Testis (tissue), 2 donors: ENCODE measurements at regions not wholly inside any gene's neighbourhood (a gene's known extent, or its start where the extent isn't known, plus 50 kb on each side); places are given as distances from the start of the nearest gene placed in this dataset.
A peak's percentile ranks its signal among the peaks of the same experiment; 100 is the strongest.

Experiments used
- DNase-seq: peaks from one replicate; pipeline ENCODE4 v3.0.0-alpha.2; 2019
- H3K27ac ChIP-seq, 2 donors: fragments of 200-600 bp; sonication (generic); one replicate each; pipeline ENCODE4 v1.5.1; 2019
- H3K27me3 ChIP-seq: fragments of 200-600 bp; sonication (generic); one replicate; pipeline ENCODE4 v1.5.1; 2019
- H3K36me3 ChIP-seq: fragments of 200-600 bp; sonication (generic); one replicate; pipeline ENCODE4 v1.5.1; 2017; ENCODE audit warnings: low read depth; ENCODE audit errors: missing control alignments
- H3K4me1 ChIP-seq: fragments of 200-600 bp; sonication (generic); one replicate; pipeline ENCODE4 v1.5.1; 2019
- H3K4me3 ChIP-seq, 2 donors: fragments of 200-600 bp; sonication (generic); one replicate each; pipeline ENCODE4 v1.5.1; 2017 to 2019
- H3K9me3 ChIP-seq: fragments of 200-600 bp; sonication (generic); one replicate; pipeline ENCODE4 v1.5.1; 2017
- CTCF ChIP-seq, 3 experiments: fragments of 450-650 bp in 2 of 3; fragments of 200-600 bp in 1 of 3; sonication (generic) in 1 of 3; IDR thresholded peaks; one replicate each; pipeline ENCODE4 v1.5.1; 2016 to 2019; ENCODE audit warnings: antibody characterized with exemption in 3 of 3, mild to moderate bottlenecking in 2 of 3, moderate library complexity in 1 of 3
- POLR2A ChIP-seq: fragments of 450-650 bp; IDR thresholded peaks from one replicate; pipeline ENCODE4 v1.6.1; 2017; ENCODE audit warnings: antibody characterized with exemption, mild to moderate bottlenecking, moderate library complexity
- WGBS, 2 donors: methylation state at CpG; one replicate each; pipeline ENCODE4 v1.1.5; 2018; 5-methylcytosine and 5-hydroxymethylcytosine counted together
- intact Hi-C: fragments of 100-400 bp; cut with DNase I; formaldehyde crosslinking; loops from one replicate; pipeline ENCODE4 v1.15.1; 2023; ENCODE audit warnings: low total_unique reads

GRCh38 chr18:73724958-73725357, 422.7 kb downstream of the FBXO15 start:
- no peak for TF ChIP-seq POLR2A
- TF ChIP-seq CTCF (IDR thresholded peaks at IDR 0.05): no peak
- no peak for DNase-seq
- H3K4me1 ChIP-seq: no peaks in the 10 kb centered on the region
- no peak overlapping the region for H3K4me3 ChIP-seq
- no peaks in the 10 kb centered on the region for H3K36me3 ChIP-seq
- no peaks in the 10 kb centered on the region for H3K9me3 ChIP-seq
- intact Hi-C loops: loop anchor here (10.0 kb wide), 1 partner anchor 860 kb away; no protein-coding TSS in a partner anchor
- H3K27ac ChIP-seq: no peak overlapping the region
- H3K27me3 ChIP-seq: no peaks in the 10 kb centered on the region

GRCh38 chr18:73719611-73720010, 428.0 kb downstream of the FBXO15 start:
- H3K36me3 ChIP-seq: no peaks in the 10 kb centered on the region

GRCh38 chr18:73717570-73717969, 430.1 kb downstream of the FBXO15 start:
- Histone ChIP-seq H3K36me3 (no peaks in the 10 kb centered on the region), H3K27ac (no peak overlapping the region), H3K4me1 (no peaks in the 10 kb centered on the region), H3K4me3 (no peak overlapping the region), H3K9me3 (no peaks in the 10 kb centered on the region), H3K27me3 (no peaks in the 10 kb centered on the region)
- 85 to 91% methylated on average over 1 of the region's 1 CpG for WGBS, 2 donors
- intact Hi-C loops: no loop called here
- no peak for DNase-seq
- TF ChIP-seq CTCF (IDR thresholded peaks at IDR 0.05): no peak
- TF ChIP-seq POLR2A: no peak

More at GRCh38 chr18:73719611-73720010, 428.0 kb downstream of the FBXO15 start:
- no peak overlapping the region for H3K4me3 ChIP-seq
- TF ChIP-seq POLR2A: no peak
- no peak for TF ChIP-seq CTCF (IDR thresholded peaks at IDR 0.05)
- WGBS, 2 donors: 57 to 83% methylated on average over 2 of the region's 2 CpGs
- H3K4me1 ChIP-seq: no peaks in the 10 kb centered on the region
- intact Hi-C loops: loop anchor here (10.0 kb wide), 1 partner anchor 865 kb away; no protein-coding TSS in a partner anchor
- no peak for DNase-seq
- no peaks in the 10 kb centered on the region for H3K27me3 ChIP-seq
- H3K9me3 ChIP-seq: no peaks in the 10 kb centered on the region
- H3K27ac ChIP-seq: no peak overlapping the region

- H3K9me3 ChIP-seq: no peaks in the 10 kb centered on the region
- H3K4me1 ChIP-seq: no peaks in the 10 kb centered on the region
- 20 to 21% methylated on average over 20 of the region's 20 CpGs for WGBS, 2 donors
- H3K27ac ChIP-seq: no peak overlapping the region
- H3K36me3 ChIP-seq: no peaks in the 10 kb centered on the region
- peak; percentile 16 for DNase-seq
- peak overlapping the region in 1 of 2 donors; percentile 20 for H3K4me3 ChIP-seq
- no peaks in the 10 kb centered on the region for H3K27me3 ChIP-seq
- intact Hi-C loops: no loop called here
- TF ChIP-seq POLR2A: no peak
- no peak for TF ChIP-seq CTCF (IDR thresholded peaks at IDR 0.05)
Measured at GRCh38 chr18:73715210-73715670, 432.4 kb downstream of the FBXO15 start.

- no peaks in the 10 kb centered on the region for H3K27me3 ChIP-seq
- no peak overlapping the region for H3K27ac ChIP-seq
- WGBS, 2 donors: 45 to 54% methylated on average over 6 of the region's 6 CpGs
- TF ChIP-seq POLR2A (no peak), CTCF (IDR thresholded peaks at IDR 0.05) (no peak)
- no peak for DNase-seq
- H3K4me3 ChIP-seq: no peak overlapping the region
- H3K36me3 ChIP-seq: no peaks in the 10 kb centered on the region
- H3K9me3 ChIP-seq: no peaks in the 10 kb centered on the region
- H3K4me1 ChIP-seq: no peaks in the 10 kb centered on the region
- intact Hi-C loops: no loop called here
Measured at GRCh38 chr18:73714466-73714865, 433.2 kb downstream of the FBXO15 start.
